Duodenal mucosa (tissue), 2 donors: ENCODE measurements at regions not wholly inside any gene's neighbourhood (a gene's known extent, or its start where the extent isn't known, plus 50 kb on each side); places are given as distances from the start of the nearest gene placed in this dataset.

Experiments
- H3K27ac ChIP-seq: one replicate; pipeline ENCODE4 v1.7.0; 2013; ENCODE audit warnings: low read depth, low read length
- H3K27me3 ChIP-seq, 2 donors: one replicate each; pipeline ENCODE4 v1.7.0; 2013; ENCODE audit warnings: low read length in 2 of 2, control low read depth in 1 of 2; ENCODE audit not compliant: insufficient read depth in 2 of 2, control insufficient read depth in 1 of 2
- H3K36me3 ChIP-seq, 2 donors: one replicate each; pipeline ENCODE4 v1.7.0; 2013; ENCODE audit warnings: low read length in 2 of 2, control low read depth in 1 of 2; ENCODE audit not compliant: insufficient read depth in 2 of 2, control insufficient read depth in 1 of 2
- H3K4me1 ChIP-seq, 2 donors: one replicate each; pipeline ENCODE4 v1.7.0; 2013; ENCODE audit warnings: low read length in 2 of 2, control low read depth in 1 of 2; ENCODE audit not compliant: insufficient read depth in 2 of 2, control insufficient read depth in 1 of 2
- H3K4me3 ChIP-seq, 2 donors: one replicate each; pipeline ENCODE4 v1.7.0; 2013; ENCODE audit warnings: low read length in 2 of 2, low read depth in 1 of 2
- H3K9ac ChIP-seq, 2 donors: one replicate each; pipeline ENCODE4 v1.7.0; 2013; ENCODE audit warnings: low read length in 2 of 2, low read depth in 1 of 2
- H3K9me3 ChIP-seq, 2 donors: one replicate each; pipeline ENCODE4 v1.7.0; 2013; ENCODE audit warnings: low read length in 2 of 2, control low read depth in 1 of 2; ENCODE audit not compliant: control insufficient read depth in 1 of 2

DNA sequence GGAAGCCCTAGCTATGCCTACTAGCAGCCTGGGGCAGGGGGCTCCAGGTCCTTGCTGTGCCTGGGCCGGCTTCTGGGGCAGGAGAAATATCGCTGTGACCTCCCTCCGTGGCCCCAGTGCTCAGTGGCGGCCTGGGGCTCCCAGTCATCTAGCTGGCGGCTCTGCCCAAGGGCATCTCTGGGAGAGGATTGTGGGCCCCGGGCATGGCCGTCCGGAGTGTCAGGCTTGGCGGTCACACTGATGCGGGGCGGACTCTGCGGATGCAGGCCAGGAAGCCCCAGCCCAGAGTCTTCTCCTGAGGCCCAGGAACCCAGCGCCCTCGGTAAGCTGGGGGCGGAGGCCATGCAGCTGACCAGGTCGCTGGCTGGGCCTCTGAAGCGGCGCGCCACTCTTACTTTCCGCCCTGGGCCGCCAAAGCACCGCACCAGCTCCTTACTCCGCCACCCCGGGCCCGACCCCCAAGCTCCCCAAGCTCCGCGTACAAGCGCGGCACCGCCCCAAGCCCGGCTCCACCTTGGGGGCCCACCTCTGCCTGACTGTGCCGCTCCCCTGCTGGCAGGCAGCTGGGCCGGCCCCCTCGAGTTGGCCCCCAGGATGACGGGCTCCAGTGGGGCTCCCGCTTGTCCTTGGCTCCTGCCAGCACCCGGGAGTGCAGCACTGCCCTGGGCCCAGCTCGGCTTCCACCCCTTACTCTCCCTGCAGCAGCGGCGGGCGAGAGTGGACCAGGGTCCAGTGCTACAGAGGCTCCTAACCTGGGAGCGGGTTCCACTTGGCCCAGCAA is 720.0 kb downstream of the PCDH18 start:
- Histone ChIP-seq H3K4me3 (no peak overlapping the region), H3K36me3 (no peaks in the 10 kb centered on the region), H3K4me1 (no peaks in the 10 kb centered on the region), H3K27ac (no peak overlapping the region), H3K9ac (no peak overlapping the region), H3K27me3 (no peaks in the 10 kb centered on the region), H3K9me3 (peaks cover 3 to 11% of the 10 kb centered on the region in 2 donors)

DNA sequence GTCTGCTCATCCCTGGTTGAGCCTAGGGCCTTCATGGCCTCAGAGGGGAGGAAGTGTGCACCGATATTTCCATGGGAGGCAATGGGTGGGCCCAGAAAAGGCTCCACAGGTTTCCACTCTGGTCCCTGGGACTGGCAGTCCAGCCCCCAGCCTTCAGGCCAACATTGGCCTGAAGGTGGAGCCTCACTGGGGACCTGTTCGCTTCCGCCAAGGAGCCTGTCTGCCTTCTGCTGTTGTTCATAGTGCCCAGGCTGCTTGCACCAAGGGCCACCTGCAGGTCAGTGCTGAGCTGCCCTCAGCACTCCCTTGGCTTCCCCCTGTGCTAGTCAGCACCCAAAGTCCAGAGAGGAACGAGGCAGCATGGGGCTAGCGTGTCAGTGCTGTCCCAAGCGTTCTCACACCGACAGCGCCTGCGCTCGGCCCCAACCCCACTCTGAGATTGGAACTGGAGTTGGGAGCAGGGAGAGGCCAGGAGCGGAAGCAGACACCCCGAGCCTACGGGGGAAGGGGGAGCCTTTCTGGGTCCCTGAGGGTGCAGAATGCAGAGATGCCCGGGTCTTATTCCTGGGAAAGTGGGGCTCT is 720.7 kb downstream of the PCDH18 start:
- Histone ChIP-seq H3K9ac (no peak overlapping the region), H3K27me3 (no peaks in the 10 kb centered on the region), H3K36me3 (no peaks in the 10 kb centered on the region), H3K4me1 (no peaks in the 10 kb centered on the region), H3K4me3 (no peak overlapping the region), H3K9me3 (peaks cover 3 to 11% of the 10 kb centered on the region in 2 donors), H3K27ac (no peak overlapping the region)

DNA sequence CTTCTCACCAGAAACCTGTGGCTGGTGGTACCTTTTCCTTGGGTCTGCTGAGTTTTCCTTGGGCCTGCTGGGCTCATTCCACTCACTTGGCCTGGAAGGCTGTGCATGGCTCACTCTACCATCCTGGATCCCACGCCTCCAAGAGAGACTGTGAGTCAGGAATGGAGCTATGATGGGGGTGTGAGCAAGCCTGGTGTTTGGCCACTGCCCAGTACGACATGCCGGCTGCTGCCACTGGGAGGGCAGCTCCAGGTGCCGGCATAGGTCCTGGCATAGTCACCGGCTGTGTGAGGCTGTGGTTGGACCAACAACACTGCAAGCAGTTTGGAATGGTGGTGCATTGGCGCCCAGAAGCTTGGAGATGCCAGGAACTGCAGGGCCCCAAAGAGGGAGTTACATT is 721.7 kb downstream of the PCDH18 start:
- no peaks in the 10 kb centered on the region for H3K27me3 ChIP-seq
- no peak overlapping the region for H3K27ac ChIP-seq
- H3K9me3 ChIP-seq = peaks cover 3 to 11% of the 10 kb centered on the region in 2 donors
- no peaks in the 10 kb centered on the region for H3K36me3 ChIP-seq
- no peak overlapping the region for H3K9ac ChIP-seq
- H3K4me1 ChIP-seq = no peaks in the 10 kb centered on the region
- H3K4me3 ChIP-seq = no peak overlapping the region

DNA sequence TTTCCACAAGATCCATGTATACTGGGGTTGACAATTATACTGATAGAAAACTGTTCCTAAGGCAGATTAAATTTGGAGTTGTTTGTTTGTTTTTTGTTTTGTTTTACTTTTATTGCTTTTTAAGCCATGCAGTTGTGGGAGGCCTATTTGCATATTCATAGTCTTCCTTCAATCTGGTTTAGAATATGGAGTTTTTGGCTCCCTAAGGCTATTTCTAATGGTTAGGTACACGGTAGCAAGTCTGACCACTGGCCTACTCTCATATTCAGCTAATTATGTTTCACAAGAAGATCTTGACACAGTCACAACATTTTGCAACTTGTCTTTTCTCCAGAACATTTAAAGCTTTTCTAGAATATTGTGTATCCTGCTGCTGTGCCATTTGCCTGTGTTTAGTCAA is 725.5 kb downstream of the PCDH18 start:
- no peaks in the 10 kb centered on the region for H3K27me3 ChIP-seq
- H3K36me3 ChIP-seq = no peaks in the 10 kb centered on the region
- peaks cover 3 to 9% of the 10 kb centered on the region in 2 donors for H3K9me3 ChIP-seq
- H3K4me3 ChIP-seq = no peak overlapping the region
- no peaks in the 10 kb centered on the region for H3K4me1 ChIP-seq
- no peak overlapping the region for H3K27ac ChIP-seq
- no peak overlapping the region for H3K9ac ChIP-seq

DNA sequence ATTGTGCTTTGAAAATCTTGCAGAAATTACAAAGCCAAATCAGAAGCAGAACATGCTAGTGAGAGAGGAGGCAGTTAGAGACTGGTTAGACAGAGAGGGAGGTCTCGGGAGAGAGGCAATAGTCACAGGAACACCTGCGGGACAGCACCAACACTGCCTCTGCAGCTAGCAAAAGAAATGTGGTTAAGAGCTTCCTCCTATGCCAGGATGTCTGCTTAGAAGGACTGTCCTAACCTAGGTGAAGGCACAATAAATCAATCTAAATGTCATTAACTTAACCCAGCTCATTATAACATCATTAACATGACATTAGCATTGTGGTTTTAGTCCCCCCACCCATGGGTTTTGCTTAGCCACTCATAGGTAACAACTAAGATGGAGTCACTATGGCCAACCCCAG is 726.7 kb downstream of the PCDH18 start:
- Histone ChIP-seq H3K27ac (no peak overlapping the region), H3K4me3 (no peak overlapping the region), H3K27me3 (no peaks in the 10 kb centered on the region), H3K36me3 (no peaks in the 10 kb centered on the region), H3K9me3 (peaks cover 3 to 5% of the 10 kb centered on the region in 2 donors), H3K9ac (no peak overlapping the region), H3K4me1 (no peaks in the 10 kb centered on the region)

DNA sequence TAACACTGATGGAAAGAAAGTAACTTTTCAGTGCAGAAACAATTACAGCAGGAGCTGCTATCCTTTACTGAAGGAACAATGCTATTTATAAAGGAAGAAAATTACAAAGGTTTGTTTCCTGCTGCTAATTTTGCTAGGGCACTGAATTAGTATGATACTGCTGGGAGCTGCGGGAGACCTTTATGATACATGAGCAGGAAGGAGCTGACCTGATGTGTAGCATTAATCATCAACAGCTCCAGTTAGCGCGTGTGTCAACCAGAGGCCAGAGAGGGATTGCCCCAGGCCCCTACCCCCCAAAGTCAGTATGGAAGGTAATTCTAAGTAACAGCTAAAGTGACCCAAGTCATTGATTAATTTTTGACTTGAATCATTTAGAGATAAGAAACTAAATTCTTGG is 728.9 kb downstream of the PCDH18 start:
- no peaks in the 10 kb centered on the region for H3K36me3 ChIP-seq
- no peaks in the 10 kb centered on the region for H3K27me3 ChIP-seq
- no peaks in the 10 kb centered on the region for H3K4me1 ChIP-seq
- no peak overlapping the region for H3K9ac ChIP-seq
- H3K4me3 ChIP-seq = no peak overlapping the region
- H3K9me3 ChIP-seq = peaks cover 3 to 5% of the 10 kb centered on the region in 2 donors
- no peak overlapping the region for H3K27ac ChIP-seq

DNA sequence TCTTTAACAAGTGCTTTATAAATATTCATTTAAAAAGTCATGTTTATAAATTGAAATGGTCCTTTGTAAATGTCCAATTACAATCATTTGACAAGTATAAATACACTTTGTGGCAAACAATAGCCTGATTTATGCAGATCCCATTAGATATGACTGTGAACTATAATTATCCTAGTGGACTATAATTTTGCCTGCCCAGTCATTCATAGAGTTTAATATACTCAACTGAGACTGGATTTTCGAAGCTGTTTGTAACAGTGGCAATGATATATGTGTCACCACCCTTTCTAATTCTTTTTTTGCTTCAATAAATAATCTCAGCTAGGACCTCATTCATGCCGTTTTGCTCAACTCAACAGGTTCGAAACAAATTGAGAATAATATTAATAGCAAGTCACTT is 732.0 kb downstream of the PCDH18 start:
- H3K4me3 ChIP-seq = no peak overlapping the region
- no peaks in the 10 kb centered on the region for H3K36me3 ChIP-seq
- no peaks in the 10 kb centered on the region for H3K27me3 ChIP-seq
- peaks cover 3 to 5% of the 10 kb centered on the region in 2 donors for H3K9me3 ChIP-seq
- no peak overlapping the region for H3K9ac ChIP-seq
- H3K27ac ChIP-seq = no peak overlapping the region
- no peaks in the 10 kb centered on the region for H3K4me1 ChIP-seq

DNA sequence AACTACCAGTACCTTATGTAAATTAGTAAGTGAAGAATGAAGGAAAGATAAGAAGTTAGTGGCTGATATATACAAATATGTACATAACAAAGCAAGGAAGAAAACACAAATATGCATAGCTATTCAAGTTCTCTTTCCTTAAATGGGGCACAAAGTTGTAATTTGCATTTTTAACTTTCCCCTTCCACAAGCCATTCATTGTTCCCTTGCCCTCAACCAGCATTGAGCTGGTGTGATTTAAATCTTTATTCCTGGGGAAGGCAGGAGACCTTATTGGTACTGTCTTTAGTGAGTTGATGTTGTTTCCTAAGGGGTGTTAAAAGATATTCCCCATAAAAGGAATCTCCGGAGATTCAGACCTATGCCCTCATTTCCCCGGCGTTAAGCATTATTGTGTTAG is 735.3 kb downstream of the PCDH18 start:
- Histone ChIP-seq H3K4me3 (no peak overlapping the region), H3K27ac (no peak overlapping the region), H3K4me1 (no peaks in the 10 kb centered on the region), H3K9me3 (no peaks in the 10 kb centered on the region), H3K9ac (no peak overlapping the region), H3K27me3 (no peaks in the 10 kb centered on the region), H3K36me3 (no peaks in the 10 kb centered on the region)

DNA sequence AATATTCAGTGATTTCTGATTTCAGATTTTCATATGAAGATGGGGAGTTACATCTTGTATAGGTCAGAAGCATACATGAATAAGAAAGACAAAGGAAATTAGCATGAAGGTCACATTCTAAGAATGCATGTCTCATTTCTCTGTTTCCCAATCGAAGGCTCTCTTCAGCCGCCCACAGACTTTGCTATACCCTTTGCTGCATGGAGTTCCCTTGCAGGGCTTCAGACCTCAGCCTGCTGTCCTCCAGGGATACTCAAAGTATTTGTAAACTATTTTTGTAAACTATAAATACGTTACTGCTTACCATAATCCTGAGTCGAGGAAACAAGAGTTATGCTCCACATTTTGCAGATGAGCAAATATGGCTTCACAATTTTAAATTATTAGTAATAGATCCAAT is 738.4 kb downstream of the PCDH18 start:
- Histone ChIP-seq H3K27ac (no peak overlapping the region), H3K36me3 (no peaks in the 10 kb centered on the region), H3K4me3 (no peak overlapping the region), H3K4me1 (no peaks in the 10 kb centered on the region), H3K9me3 (no peaks in the 10 kb centered on the region), H3K9ac (no peak overlapping the region), H3K27me3 (no peaks in the 10 kb centered on the region)

DNA sequence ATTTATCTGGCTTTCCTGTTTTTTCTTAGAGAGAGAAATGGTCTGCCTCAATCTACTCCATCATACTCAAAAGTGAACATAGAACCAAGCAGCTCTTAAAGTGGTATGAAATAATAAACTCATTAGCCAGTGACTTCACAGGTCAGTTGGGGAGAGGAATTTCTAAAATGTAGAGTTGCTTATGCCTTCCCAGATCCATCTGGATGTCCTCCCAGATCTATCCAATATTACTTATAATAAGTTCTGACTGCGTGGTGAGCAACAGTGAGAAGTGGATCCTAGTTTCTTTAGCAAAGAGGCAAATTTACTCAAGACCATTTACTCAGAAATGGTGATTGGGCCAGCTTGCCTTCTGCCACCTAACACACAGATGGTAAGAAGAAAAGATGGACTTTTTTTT is 748.0 kb downstream of the PCDH18 start:
- Histone ChIP-seq H3K27me3 (no peaks in the 10 kb centered on the region), H3K4me1 (no peaks in the 10 kb centered on the region), H3K9me3 (peaks cover 0 to 3% of the 10 kb centered on the region in 2 donors), H3K4me3 (no peak overlapping the region), H3K27ac (no peak overlapping the region), H3K36me3 (no peaks in the 10 kb centered on the region), H3K9ac (no peak overlapping the region)
